ENCODE measurements at regions not wholly inside any gene's neighbourhood (a gene's known extent, or its start where the extent isn't known, plus 50 kb on each side); places are given as distances from the start of the nearest gene placed in this dataset.

GRCh38 chr2:15701341-15701907 is 109.8 kb downstream of the DDX1 start:
- no peak for DNase-seq (ENCODE audit: low read depth in 3 of 3)

- no peak for DNase-seq (ENCODE audit: low read depth in 3 of 3)
Measured at GRCh38 chr2:15701991-15702390, 110.3 kb downstream of the DDX1 start.

GRCh38 chr2:15702452-15702851 is 110.8 kb downstream of the DDX1 start:
- no peak for DNase-seq (ENCODE audit: low read depth in 3 of 3)

GRCh38 chr2:15703365-15703869 is 111.7 kb downstream of the DDX1 start:
- no peak for DNase-seq (ENCODE audit: low read depth in 3 of 3)

GRCh38 chr2:15704086-15704787 is 112.6 kb downstream of the DDX1 start:
- no peak for DNase-seq (ENCODE audit: low read depth in 3 of 3)

- DNase-seq (ENCODE audit: low read depth in 3 of 3), result no peak
Measured at GRCh38 chr2:15704788-15705115, 113.1 kb downstream of the DDX1 start.

DNA sequence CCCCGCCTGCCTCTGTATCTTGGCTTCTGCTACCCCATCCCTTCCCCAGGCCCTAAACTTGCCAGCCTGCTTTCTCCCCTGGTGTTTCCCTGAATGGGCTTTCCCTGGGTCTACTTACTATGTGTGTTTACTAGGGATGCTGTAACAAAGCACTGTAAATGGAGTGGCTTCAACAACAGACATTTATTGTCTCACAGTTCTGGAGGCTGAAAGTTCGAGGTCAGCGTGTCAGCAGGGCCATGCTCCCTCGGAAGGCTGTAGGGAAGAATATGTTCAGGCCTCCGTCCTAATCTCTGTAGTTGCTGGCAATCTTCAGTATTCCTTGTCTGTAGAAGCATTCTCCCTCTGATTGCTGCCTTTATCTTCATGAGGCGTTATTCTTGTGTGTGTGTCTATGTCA is 113.6 kb downstream of the DDX1 start:
- DNase-seq (ENCODE audit: low read depth in 3 of 3), result no peak

GRCh38 chr2:15705839-15706386 is 114.2 kb downstream of the DDX1 start:
- no peak for DNase-seq (ENCODE audit: low read depth in 3 of 3)

DNA sequence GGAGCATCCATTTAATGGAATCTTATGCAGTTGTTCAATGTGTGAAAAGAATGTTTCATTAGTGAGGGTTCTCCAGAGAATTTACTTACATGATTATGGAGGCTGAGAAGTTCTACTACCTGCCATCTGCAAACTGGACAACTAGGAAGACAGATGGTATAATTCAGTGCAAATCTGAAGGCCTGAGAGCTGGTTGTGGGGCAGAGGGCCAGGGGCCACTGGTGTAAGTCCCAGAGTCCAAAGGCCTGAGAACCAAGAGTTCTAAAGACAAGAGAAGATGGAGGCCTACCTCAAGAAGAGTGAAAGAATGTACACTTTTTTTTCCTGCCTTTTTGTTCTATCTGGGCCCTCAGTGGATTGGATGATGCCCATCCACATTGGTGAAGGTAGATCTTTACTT is 114.8 kb downstream of the DDX1 start:
- DNase-seq (ENCODE audit: low read depth in 3 of 3), result no peak

GRCh38 chr2:15706986-15707632 is 115.4 kb downstream of the DDX1 start:
- DNase-seq (ENCODE audit: low read depth in 3 of 3), result no peak

DNA sequence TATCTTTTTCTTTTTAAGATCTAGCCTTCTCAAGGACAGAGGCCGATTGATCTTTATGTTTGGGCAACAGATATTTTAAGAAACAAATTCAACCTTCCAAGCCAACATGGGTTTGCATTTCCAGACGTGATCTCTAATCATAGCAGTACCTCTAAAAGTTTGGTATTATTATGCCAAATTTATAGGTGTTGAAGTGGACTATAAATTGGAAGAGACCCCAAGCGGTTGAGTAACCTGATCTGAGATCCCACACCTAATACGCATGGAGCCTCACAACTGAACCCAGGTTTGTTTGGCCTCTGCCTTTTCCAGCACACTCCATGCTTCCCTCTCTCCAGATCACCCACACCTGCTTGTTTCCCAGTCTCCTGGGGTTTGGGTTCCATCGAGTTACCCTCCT is 116.5 kb downstream of the DDX1 start:
- no peak for DNase-seq (ENCODE audit: low read depth in 3 of 3)

DNA sequence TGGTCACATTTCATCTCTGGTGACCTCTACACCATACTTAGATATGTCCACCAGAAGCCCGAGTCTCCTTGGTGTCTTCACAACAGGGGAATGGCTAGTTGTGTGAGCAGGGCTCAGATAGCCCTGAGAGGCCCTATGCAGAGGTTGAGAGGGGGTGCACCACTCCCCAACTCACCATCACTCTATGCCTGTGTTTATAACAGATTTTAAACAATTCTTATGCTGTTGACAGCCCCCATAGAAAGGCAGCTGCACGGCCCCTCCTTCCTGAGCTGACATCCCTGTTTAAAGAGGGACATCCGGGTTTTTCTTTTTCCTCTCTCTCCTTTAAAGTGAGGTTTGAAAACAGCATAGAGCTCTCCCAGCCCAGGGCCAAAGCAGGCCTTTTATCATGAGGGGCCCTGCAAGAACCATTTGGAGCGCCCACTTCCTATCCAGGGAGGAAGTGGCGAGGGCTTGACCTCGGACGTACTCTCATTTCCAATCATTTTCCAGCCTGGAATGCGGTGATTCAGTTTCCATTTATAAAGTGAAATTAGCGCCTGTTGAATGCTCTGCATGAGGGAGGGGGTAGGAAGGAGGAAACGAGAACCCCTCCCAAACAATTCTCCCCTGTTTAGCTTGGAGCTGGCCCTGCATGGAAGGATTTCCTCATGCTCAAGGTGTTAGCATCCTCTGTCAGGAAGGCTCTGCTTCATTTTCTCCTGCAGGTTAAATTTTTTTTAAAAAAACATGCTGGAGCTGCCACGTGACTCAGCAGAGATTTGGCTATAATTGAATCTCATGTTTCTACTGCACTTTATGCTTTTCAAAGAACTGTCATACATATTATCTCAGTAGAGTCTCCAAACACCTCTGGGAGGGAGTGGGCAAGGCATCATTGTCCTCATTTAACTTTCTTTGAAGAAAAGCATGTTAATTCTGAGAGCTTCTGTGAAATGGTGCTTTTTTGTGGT is 117.5 kb downstream of the DDX1 start:
- DNase-seq (ENCODE audit: low read depth in 3 of 3), result no peak

DNA sequence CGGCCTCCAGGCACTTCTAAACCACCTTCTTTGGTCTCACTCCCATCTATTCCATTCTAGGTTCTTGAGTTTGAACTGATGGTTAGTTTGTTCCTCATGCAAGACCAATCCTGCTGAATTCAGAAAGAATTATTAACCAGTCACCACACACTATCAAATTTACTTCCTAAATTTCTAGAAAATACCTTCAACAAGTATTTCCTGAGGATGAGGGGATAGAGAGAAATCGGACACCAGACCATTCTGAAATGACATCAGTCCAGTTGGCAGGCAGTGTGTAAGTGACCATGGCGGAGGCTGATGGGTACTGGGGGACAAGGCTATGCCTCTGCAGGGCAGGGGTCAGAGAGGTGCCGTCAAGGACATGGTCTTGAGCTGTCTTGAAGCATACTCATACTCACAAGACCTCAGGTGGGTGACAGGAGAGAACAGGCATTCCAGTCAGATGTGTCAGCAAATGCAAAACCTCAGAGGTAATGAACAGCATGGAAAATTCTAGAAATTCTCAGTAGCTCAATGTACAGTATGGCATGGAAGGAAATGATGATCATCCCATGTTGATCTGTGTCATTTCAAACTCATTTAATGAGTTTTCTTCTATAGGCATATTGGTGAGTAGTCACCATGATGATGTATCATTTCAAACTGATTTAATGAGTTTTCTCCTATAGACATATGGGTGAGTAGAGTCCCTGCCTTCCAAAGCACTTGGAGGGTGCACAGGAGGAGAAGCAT is 119.6 kb downstream of the DDX1 start:
- DNase-seq (ENCODE audit: low read depth in 3 of 3), result no peak

GRCh38 chr2:15712551-15713342 is 121.1 kb downstream of the DDX1 start:
- no peak for DNase-seq (ENCODE audit: low read depth in 3 of 3)

GRCh38 chr2:15713475-15713874 is 121.8 kb downstream of the DDX1 start:
- no peak for DNase-seq (ENCODE audit: low read depth in 3 of 3)

- no peak for DNase-seq (ENCODE audit: low read depth in 3 of 3)
Measured at GRCh38 chr2:15714002-15714401, 122.3 kb downstream of the DDX1 start.

- DNase-seq (ENCODE audit: low read depth in 3 of 3), result no peak
Measured at GRCh38 chr2:15714609-15715008, 122.9 kb downstream of the DDX1 start.

- DNase-seq (ENCODE audit: low read depth in 3 of 3), result no peak
Measured at GRCh38 chr2:15715596-15715995, 123.9 kb downstream of the DDX1 start.

GRCh38 chr2:15718103-15718943 is 126.7 kb downstream of the DDX1 start:
- DNase-seq (ENCODE audit: low read depth in 3 of 3), result no peak

All from stimulated activated CD4-positive, alpha-beta T cell treated with anti-CD3 and anti-CD28 coated beads, TNF-alpha, amount 100 ng/mL, for 24 hours (primary cell).